ENCODE measurements at regions not wholly inside any gene's neighbourhood (a gene's known extent, or its start where the extent isn't known, plus 50 kb on each side); places are given as distances from the start of the nearest gene placed in this dataset.
"Not testable (repeated sequence)": the region's sequence is repeated elsewhere in the genome, so short reads cannot be mapped to it uniquely, and the experiment has no call there.

- not testable (repeated sequence) for H3K27ac ChIP-seq (ENCODE audit: low read depth); H4K20me1 ChIP-seq (replicated peaks; ENCODE audit: insufficient read depth); H3K36me3 ChIP-seq (ENCODE audit: insufficient read depth); H3K9me2 ChIP-seq (ENCODE audit: insufficient read depth); H3K27me3 Mint-ChIP-seq (ENCODE audit: insufficient read depth, low read depth, poor library complexity); H3K4me1 ChIP-seq (ENCODE audit: insufficient read depth); H3K79me2 ChIP-seq (replicated peaks; ENCODE audit: insufficient read depth); H2AFZ ChIP-seq; H3K27me3 ChIP-seq (ENCODE audit: insufficient read depth); H3K4me2 ChIP-seq; H3F3A ChIP-seq (replicated peaks; ENCODE audit: low read depth); H3K4me1 Mint-ChIP-seq; H3K27ac Mint-ChIP-seq; DNase-seq (ENCODE audit: low spot score); H3K9me3 Mint-ChIP-seq; H3K4me3 ChIP-seq; H3K36me3 Mint-ChIP-seq (ENCODE audit: low read depth); H3K4me3 Mint-ChIP-seq
- ATAC-seq, result peak; percentile 83
Observed at GRCh38 chr6:26827965-26828364, 168.4 kb upstream of the ZNF322 start.

DNA sequence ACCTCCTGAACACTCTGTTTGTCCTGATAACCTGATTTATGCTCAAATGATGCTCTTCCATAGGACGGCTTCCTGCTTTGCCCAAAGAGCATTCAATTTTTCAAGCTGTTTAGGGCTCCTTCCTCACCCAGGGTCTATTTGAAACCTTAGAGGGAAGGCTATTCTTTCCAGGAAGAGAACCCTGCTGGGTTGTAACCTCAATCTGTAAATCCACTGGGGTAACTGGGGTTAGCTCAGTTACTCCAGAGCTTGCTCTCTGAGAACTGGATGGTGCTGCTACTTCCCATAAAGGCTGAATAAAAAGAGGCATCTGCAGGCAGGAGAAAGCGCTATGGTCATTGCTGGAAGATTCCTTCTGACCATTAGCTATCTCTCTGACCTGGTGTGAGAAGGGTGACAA is 169.9 kb upstream of the ZNF322 start:
- H3K27me3 Mint-ChIP-seq (ENCODE audit: insufficient read depth, low read depth, poor library complexity); H3K27me3 ChIP-seq (ENCODE audit: insufficient read depth); H3K4me1 ChIP-seq (ENCODE audit: insufficient read depth); H3K27ac ChIP-seq (ENCODE audit: low read depth); H3K9me3 Mint-ChIP-seq; H3K4me2 ChIP-seq; DNase-seq (ENCODE audit: low spot score); H4K20me1 ChIP-seq (replicated peaks; ENCODE audit: insufficient read depth); H3K36me3 Mint-ChIP-seq (ENCODE audit: low read depth); H2AFZ ChIP-seq; H3K4me1 Mint-ChIP-seq; H3K79me2 ChIP-seq (replicated peaks; ENCODE audit: insufficient read depth); H3K4me3 Mint-ChIP-seq; H3K9me2 ChIP-seq (ENCODE audit: insufficient read depth); H3K27ac Mint-ChIP-seq; H3K36me3 ChIP-seq (ENCODE audit: insufficient read depth); H3F3A ChIP-seq (replicated peaks; ENCODE audit: low read depth); H3K4me3 ChIP-seq: not testable (repeated sequence)
- peak; percentile 79 for ATAC-seq

DNA sequence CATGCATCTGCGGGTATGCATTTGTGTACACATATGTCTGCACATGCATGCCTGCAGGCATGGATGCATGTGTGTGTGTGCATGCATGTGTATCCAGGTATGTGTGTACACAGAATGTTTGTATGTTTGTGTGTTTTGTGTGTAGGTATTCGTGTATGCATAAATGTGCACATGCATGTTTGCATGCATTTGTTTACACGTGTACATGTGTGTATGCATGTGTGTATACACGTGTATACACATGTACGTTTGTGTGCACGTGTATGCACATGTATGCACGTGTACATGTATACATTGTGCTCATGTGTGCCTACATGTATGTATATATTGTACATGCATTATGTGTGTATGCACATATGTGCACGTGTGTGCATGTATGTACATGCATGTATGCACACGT is 171.4 kb upstream of the ZNF322 start:
- H3K9me3 Mint-ChIP-seq; H3K9me2 ChIP-seq (ENCODE audit: insufficient read depth); H3K27ac ChIP-seq (ENCODE audit: low read depth); H3K4me1 ChIP-seq (ENCODE audit: insufficient read depth); H3K27me3 ChIP-seq (ENCODE audit: insufficient read depth); H3K4me1 Mint-ChIP-seq; H2AFZ ChIP-seq; H4K20me1 ChIP-seq (replicated peaks; ENCODE audit: insufficient read depth); H3K27ac Mint-ChIP-seq; H3K4me3 Mint-ChIP-seq; H3K4me2 ChIP-seq; H3K36me3 Mint-ChIP-seq (ENCODE audit: low read depth); H3K36me3 ChIP-seq (ENCODE audit: insufficient read depth); DNase-seq (ENCODE audit: low spot score); H3K79me2 ChIP-seq (replicated peaks; ENCODE audit: insufficient read depth); H3K4me3 ChIP-seq; H3K27me3 Mint-ChIP-seq (ENCODE audit: insufficient read depth, low read depth, poor library complexity); ATAC-seq; H3F3A ChIP-seq (replicated peaks; ENCODE audit: low read depth): not testable (repeated sequence)

DNA sequence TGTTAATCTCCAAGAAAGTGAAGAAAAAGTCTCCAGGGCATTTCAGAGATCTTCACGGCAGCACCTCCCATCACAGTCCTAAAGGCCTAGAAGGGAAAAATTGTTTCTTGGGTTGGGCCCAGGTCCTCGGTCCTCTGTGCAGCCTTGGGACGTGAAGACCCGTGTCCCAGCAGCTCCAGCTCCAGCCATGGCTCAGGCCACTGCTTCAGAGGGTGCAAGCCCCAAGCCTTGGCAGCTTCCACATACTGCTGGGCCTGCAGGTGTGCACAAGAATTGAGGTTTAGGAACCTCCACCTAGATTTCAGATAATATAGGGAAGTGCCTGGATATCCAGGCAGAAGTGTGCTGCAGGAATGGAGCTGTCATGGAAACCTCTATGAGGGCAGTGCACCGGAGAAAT is 176.2 kb upstream of the ZNF322 start:
- not testable (repeated sequence) for DNase-seq (ENCODE audit: low spot score); H3K4me3 Mint-ChIP-seq; H3K4me3 ChIP-seq; ATAC-seq; H3F3A ChIP-seq (replicated peaks; ENCODE audit: low read depth); H3K4me1 ChIP-seq (ENCODE audit: insufficient read depth); H3K27ac ChIP-seq (ENCODE audit: low read depth); H3K36me3 ChIP-seq (ENCODE audit: insufficient read depth); H3K36me3 Mint-ChIP-seq (ENCODE audit: low read depth); H4K20me1 ChIP-seq (replicated peaks; ENCODE audit: insufficient read depth); H3K27ac Mint-ChIP-seq; H3K4me2 ChIP-seq; H3K27me3 Mint-ChIP-seq (ENCODE audit: insufficient read depth, low read depth, poor library complexity); H3K9me2 ChIP-seq (ENCODE audit: insufficient read depth); H2AFZ ChIP-seq; H3K9me3 Mint-ChIP-seq; H3K4me1 Mint-ChIP-seq; H3K79me2 ChIP-seq (replicated peaks; ENCODE audit: insufficient read depth); H3K27me3 ChIP-seq (ENCODE audit: insufficient read depth)

DNA sequence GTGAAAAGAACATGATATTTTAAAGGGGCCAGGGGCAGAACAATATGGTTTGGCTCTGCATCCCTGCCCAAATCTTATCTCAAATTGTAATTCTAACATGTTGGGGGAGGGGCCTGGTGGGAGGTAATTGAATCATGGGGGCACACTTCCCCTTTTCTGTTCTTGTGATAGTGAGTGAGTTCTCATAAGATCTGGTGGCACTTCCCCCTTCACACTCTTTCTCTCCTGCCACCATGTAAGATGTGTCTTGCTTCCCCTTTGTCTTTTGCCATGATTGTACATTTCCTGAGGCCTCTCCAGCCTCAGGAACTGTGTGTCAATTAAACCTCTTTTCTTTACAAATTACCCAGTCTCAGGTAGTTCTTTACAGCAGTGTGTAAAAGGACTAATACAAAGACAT is 177.1 kb upstream of the ZNF322 start:
- not testable (repeated sequence) for H4K20me1 ChIP-seq (replicated peaks; ENCODE audit: insufficient read depth); H3K27ac Mint-ChIP-seq; H3K36me3 ChIP-seq (ENCODE audit: insufficient read depth); H3K27me3 Mint-ChIP-seq (ENCODE audit: insufficient read depth, low read depth, poor library complexity); H3K4me2 ChIP-seq; H3K4me1 ChIP-seq (ENCODE audit: insufficient read depth); H3K4me3 ChIP-seq; H2AFZ ChIP-seq; H3K27ac ChIP-seq (ENCODE audit: low read depth); H3K9me2 ChIP-seq (ENCODE audit: insufficient read depth); H3K4me1 Mint-ChIP-seq; H3K9me3 Mint-ChIP-seq; DNase-seq (ENCODE audit: low spot score); H3K27me3 ChIP-seq (ENCODE audit: insufficient read depth); H3K4me3 Mint-ChIP-seq; ATAC-seq; H3K36me3 Mint-ChIP-seq (ENCODE audit: low read depth); H3K79me2 ChIP-seq (replicated peaks; ENCODE audit: insufficient read depth); H3F3A ChIP-seq (replicated peaks; ENCODE audit: low read depth)

DNA sequence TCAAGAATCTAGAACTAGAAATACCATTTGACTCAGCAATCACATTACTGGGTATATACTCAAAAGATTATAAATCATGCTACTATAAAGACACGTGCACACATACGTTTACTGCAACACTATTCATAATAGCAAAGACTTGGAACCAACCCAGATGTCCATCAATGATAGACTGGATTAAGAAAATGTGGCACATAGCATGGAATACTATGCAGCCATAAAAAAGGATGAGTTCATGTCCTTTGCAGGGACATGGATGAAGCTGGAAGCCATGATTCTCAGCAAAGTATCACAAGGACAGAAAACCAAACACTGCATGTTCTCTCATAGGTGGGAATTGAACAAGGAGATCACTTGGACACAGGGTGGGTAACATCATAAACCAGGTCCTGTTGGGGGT is 185.3 kb upstream of the ZNF322 start:
- H3K4me1 ChIP-seq (ENCODE audit: insufficient read depth); ATAC-seq; H4K20me1 ChIP-seq (replicated peaks; ENCODE audit: insufficient read depth); H3K9me3 Mint-ChIP-seq; H3K79me2 ChIP-seq (replicated peaks; ENCODE audit: insufficient read depth); DNase-seq (ENCODE audit: low spot score); H3K4me3 ChIP-seq; H3K4me2 ChIP-seq; H3K27me3 ChIP-seq (ENCODE audit: insufficient read depth); H3K27me3 Mint-ChIP-seq (ENCODE audit: insufficient read depth, low read depth, poor library complexity); H3F3A ChIP-seq (replicated peaks; ENCODE audit: low read depth); H3K4me3 Mint-ChIP-seq; H3K9me2 ChIP-seq (ENCODE audit: insufficient read depth); H3K4me1 Mint-ChIP-seq; H3K36me3 ChIP-seq (ENCODE audit: insufficient read depth); H3K36me3 Mint-ChIP-seq (ENCODE audit: low read depth); H2AFZ ChIP-seq; H3K27ac ChIP-seq (ENCODE audit: low read depth); H3K27ac Mint-ChIP-seq: not testable (repeated sequence)

GRCh38 chr6:26857289-26857688 is 197.7 kb upstream of the ZNF322 start:
- H3K4me1 ChIP-seq (ENCODE audit: insufficient read depth); ATAC-seq; H3K4me3 Mint-ChIP-seq; H3K27ac Mint-ChIP-seq; H3K4me1 Mint-ChIP-seq; H3K9me2 ChIP-seq (ENCODE audit: insufficient read depth); H3K79me2 ChIP-seq (replicated peaks; ENCODE audit: insufficient read depth); H3K4me2 ChIP-seq; H4K20me1 ChIP-seq (replicated peaks; ENCODE audit: insufficient read depth); H3K27me3 Mint-ChIP-seq (ENCODE audit: insufficient read depth, low read depth, poor library complexity); H3K27ac ChIP-seq (ENCODE audit: low read depth); H3K27me3 ChIP-seq (ENCODE audit: insufficient read depth); H3K9me3 Mint-ChIP-seq; H2AFZ ChIP-seq; H3K36me3 ChIP-seq (ENCODE audit: insufficient read depth); H3K4me3 ChIP-seq; H3K36me3 Mint-ChIP-seq (ENCODE audit: low read depth); H3F3A ChIP-seq (replicated peaks; ENCODE audit: low read depth); DNase-seq (ENCODE audit: low spot score): not testable (repeated sequence)
